Adrenal gland (tissue), 9 donors: ENCODE measurements at regions not wholly inside any gene's neighbourhood (a gene's known extent, or its start where the extent isn't known, plus 50 kb on each side); places are given as distances from the start of the nearest gene placed in this dataset.

ENCODE experiments used
- DNase-seq, 7 donors: peaks; one replicate each; pipeline ENCODE4 v3.0.0-alpha.2; 2019 to 2020
- H3K27ac ChIP-seq, 5 donors: fragments of 200-600 bp; sonication (generic) in 4 of 5; 1 replicate in 3 of 5; 2 replicates in 2 of 5; pipeline versions ENCODE4 v1.5.1 to v1.8.0; 2016 to 2020; ENCODE audit warnings: mild to moderate bottlenecking in 1 of 5
- H3K27me3 ChIP-seq: fragments of 200-600 bp; 2 replicates; pipeline ENCODE4 v1.8.0; 2021
- H3K36me3 ChIP-seq, 2 donors: fragments of 200-600 bp; replicated peaks in 1 of 2; 1 replicate in 1 of 2; 2 replicates in 1 of 2; pipeline versions ENCODE4 v1.5.1 to v1.8.0; 2018 to 2022
- H3K4me1 ChIP-seq, 2 donors: fragments of 200-600 bp; replicated peaks in 1 of 2; 1 replicate in 1 of 2; 2 replicates in 1 of 2; pipeline versions ENCODE4 v1.5.1 to v1.8.0; 2018 to 2021
- H3K4me3 ChIP-seq, 4 donors: fragments of 200-600 bp; sonication (generic) in 3 of 4; one replicate each; pipeline ENCODE4 v1.5.1; 2016 to 2018
- H3K9me3 ChIP-seq, 3 donors: fragments of 200-600 bp; sonication (generic) in 1 of 3; replicated peaks in 1 of 3; 1 replicate in 2 of 3; 2 replicates in 1 of 3; pipeline versions ENCODE4 v1.5.1 to v1.8.0; 2016 to 2021
- CTCF ChIP-seq, 6 experiments: fragments of 450-650 bp in 4 of 6; fragments of 200-600 bp in 2 of 6; sonication (generic) in 1 of 6; IDR thresholded peaks; 1 replicate in 5 of 6; 2 replicates in 1 of 6; pipeline versions ENCODE4 v1.5.1 to v1.8.0; 2016 to 2021; ENCODE audit warnings: antibody characterized with exemption in 6 of 6, mild to moderate bottlenecking in 2 of 6, moderate library complexity in 1 of 6
- POLR2A ChIP-seq, 2 donors: fragments of 450-650 bp; IDR thresholded peaks; one replicate each; pipeline ENCODE4 v1.6.1; 2017; ENCODE audit warnings: antibody characterized with exemption in 2 of 2, mild to moderate bottlenecking in 2 of 2, moderate library complexity in 1 of 2
- whole genome bisulfite sequencing, 4 donors: extraction: QIAGEN DNeasy Blood & Tissue Kit in 2 of 4; methylation state at CpG; one replicate each; pipeline versions ENCODE4 v1.1.5 to v1.1.7; 2013 to 2017; 5-methylcytosine and 5-hydroxymethylcytosine counted together
- intact Hi-C, 2 donors: fragments of 100-400 bp; cut with DNase I; formaldehyde crosslinking; loops; one replicate each; pipeline versions ENCODE4 v1.14.1 to v1.15.0; 2022 to 2023
- donor health status: healthy with polysubstance abuse.
- donor health status: Bipolar disorder and iron deficiency.
- donor health status: DM: yes; HTN: yes; CAD: no.
- donor health status: DM: no; HTN: no; CAD: no.
- donor health status: DM: no; HTN: no; CAD: no.

GRCh38 chr1:59045636-59046035, 251.3 kb upstream of the FGGY start:
- 90 to 96% (median 94%) methylated on average over 5 of the region's 5 CpGs for WGBS, 4 donors
- TF ChIP-seq POLR2A (IDR thresholded peaks at IDR 0.05) (no peak), CTCF (IDR thresholded peaks at IDR 0.05) (no peak)
- Histone ChIP-seq H3K9me3 (no peaks in the 10 kb centered on the region), H3K4me3 (no peak overlapping the region), H3K27me3 (no peaks in the 10 kb centered on the region), H3K36me3 (no peaks in the 10 kb centered on the region), H3K27ac (no peak overlapping the region), H3K4me1 (peaks cover 11 to 18% of the 10 kb centered on the region in 2 donors)
- intact Hi-C loops: loop anchor here in 1 of 2 donors (10.0 kb wide), 1 partner anchor 131 kb away; no protein-coding TSS in a partner anchor
- DNase-seq: no peak

GRCh38 chr1:59046134-59046533, 250.8 kb upstream of the FGGY start:
- Histone ChIP-seq H3K4me1 (peaks cover 11 to 18% of the 10 kb centered on the region in 2 donors), H3K36me3 (no peaks in the 10 kb centered on the region), H3K9me3 (no peaks in the 10 kb centered on the region), H3K27ac (no peak overlapping the region), H3K27me3 (no peaks in the 10 kb centered on the region), H3K4me3 (no peak overlapping the region)
- TF ChIP-seq POLR2A (IDR thresholded peaks at IDR 0.05): no peak
- no peak for TF ChIP-seq CTCF (IDR thresholded peaks at IDR 0.05)
- no peak for DNase-seq
- intact Hi-C loops: loop anchor here in 1 of 2 donors (10.0 kb wide), 1 partner anchor 131 kb away; no protein-coding TSS in a partner anchor
- WGBS, 4 donors: 80 to 89% (median 85%) methylated on average over 1 to 2 of the region's 2 CpGs

DNA sequence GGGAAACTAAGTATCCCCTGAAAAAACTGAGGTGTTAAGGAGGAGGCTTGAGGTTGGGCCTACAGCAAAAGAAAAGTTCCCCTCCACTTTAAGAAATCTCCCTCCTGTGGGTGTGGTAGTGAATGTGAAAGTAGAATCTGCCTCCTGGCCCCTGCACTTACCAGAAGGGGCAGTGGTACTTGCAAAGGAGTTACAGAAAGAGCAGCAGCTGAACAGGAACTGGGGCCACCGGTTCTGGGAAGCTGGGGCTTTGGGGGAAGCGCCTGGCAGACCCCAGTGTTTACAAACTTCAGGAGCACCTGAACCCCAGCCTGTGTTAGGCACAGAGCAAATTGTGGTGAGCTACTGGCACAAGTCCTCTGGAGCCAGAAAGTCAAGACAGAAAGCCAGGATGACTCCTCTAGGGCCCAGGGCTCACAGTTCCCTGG, 250.2 kb upstream of the FGGY start:
- intact Hi-C loops: loop anchor here in 1 of 2 donors (10.0 kb wide), 1 partner anchor 132 kb away; no protein-coding TSS in a partner anchor
- WGBS, 4 donors: 58 to 86% (median 76%) methylated on average over 2 of the region's 2 CpGs
- DNase-seq: no peak
- no peak for TF ChIP-seq POLR2A (IDR thresholded peaks at IDR 0.05)
- peak in 1 of 6 experiments; percentile 28 for TF ChIP-seq CTCF (IDR thresholded peaks at IDR 0.05)
- no peaks in the 10 kb centered on the region for H3K9me3 ChIP-seq
- H3K36me3 ChIP-seq: no peaks in the 10 kb centered on the region
- H3K27me3 ChIP-seq: no peaks in the 10 kb centered on the region
- H3K4me1 ChIP-seq: peaks cover 11 to 15% of the 10 kb centered on the region in 2 donors
- H3K27ac ChIP-seq: no peak overlapping the region
- no peak overlapping the region for H3K4me3 ChIP-seq

DNA sequence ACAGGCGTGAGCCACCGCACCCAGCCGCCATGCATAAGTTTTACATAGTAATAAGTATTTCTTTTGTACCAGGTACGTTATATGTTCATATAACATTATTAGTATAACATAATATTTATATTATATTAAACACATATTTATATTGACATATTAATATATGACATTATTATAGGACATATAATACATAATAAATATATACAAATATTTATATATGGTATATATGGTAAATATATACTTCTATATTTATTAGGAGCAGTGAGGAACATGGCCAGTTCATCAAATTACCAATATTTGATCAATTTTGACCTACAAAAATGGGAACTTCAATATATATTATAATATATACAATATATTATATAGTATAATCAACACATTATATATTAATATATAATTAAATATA, 245.9 kb upstream of the FGGY start:
- no peaks in the 10 kb centered on the region for H3K9me3 ChIP-seq
- 70 to 75% (median 71%) methylated on average over 4 of the region's 4 CpGs for WGBS, 4 donors
- DNase-seq: no peak
- TF ChIP-seq CTCF (IDR thresholded peaks at IDR 0.05): no peak
- no peak for TF ChIP-seq POLR2A (IDR thresholded peaks at IDR 0.05)
- intact Hi-C loops: no loop called here
- no peaks in the 10 kb centered on the region for H3K27me3 ChIP-seq
- H3K4me3 ChIP-seq: no peak overlapping the region
- H3K36me3 ChIP-seq: no peaks in the 10 kb centered on the region
- H3K4me1 ChIP-seq: peaks cover 0 to 10% of the 10 kb centered on the region in 2 donors
- no peak overlapping the region for H3K27ac ChIP-seq
